Gastroesophageal sphincter (tissue), 3 donors: ENCODE measurements at regions not wholly inside any gene's neighbourhood (a gene's known extent, or its start where the extent isn't known, plus 50 kb on each side); places are given as distances from the start of the nearest gene placed in this dataset.

Experiments used
- CTCF ChIP-seq, 4 experiments: fragments of 200-600 bp in 2 of 4; fragments of 450-650 bp in 2 of 4; sonication (generic) in 1 of 4; IDR thresholded peaks; one replicate each; pipeline ENCODE4 v1.5.1; 2017 to 2019; ENCODE audit warnings: antibody characterized with exemption in 4 of 4, mild to moderate bottlenecking in 2 of 4, moderate library complexity in 2 of 4
- EP300 ChIP-seq: sonication (generic); formaldehyde crosslinking; IDR thresholded peaks from one replicate; pipeline ENCODE4 v1.6.1; 2017; ENCODE audit warnings: antibody characterized with exemption, mild to moderate bottlenecking
- POLR2A ChIP-seq, 2 donors: fragments of 450-650 bp; IDR thresholded peaks; one replicate each; pipeline ENCODE4 v1.6.1; 2017; ENCODE audit warnings: antibody characterized with exemption in 2 of 2, mild to moderate bottlenecking in 2 of 2, moderate library complexity in 1 of 2
- POLR2AphosphoS5 ChIP-seq: sonication (generic); formaldehyde crosslinking; IDR thresholded peaks from one replicate; pipeline ENCODE4 v1.6.1; 2017; ENCODE audit warnings: antibody characterized with exemption

GRCh38 chr5:148740079-148740858, 85.9 kb upstream of the HTR4 start:
- no peak for TF ChIP-seq EP300
- no peak for TF ChIP-seq POLR2A (IDR thresholded peaks at IDR 0.05)
- no peak for TF ChIP-seq CTCF (IDR thresholded peaks at IDR 0.05)
- no peak for TF ChIP-seq POLR2AphosphoS5
